Ovary (tissue), 3 donors: ENCODE measurements at regions not wholly inside any gene's neighbourhood (a gene's known extent, or its start where the extent isn't known, plus 50 kb on each side); places are given as distances from the start of the nearest gene placed in this dataset.

Experiments used
- EP300 ChIP-seq: sonication (generic); formaldehyde crosslinking; IDR thresholded peaks from one replicate; pipeline ENCODE4 v1.6.1; 2017; ENCODE audit warnings: antibody characterized with exemption
- POLR2A ChIP-seq: fragments of 450-650 bp; IDR thresholded peaks from one replicate; pipeline ENCODE4 v1.6.1; 2017; ENCODE audit warnings: antibody characterized with exemption, mild to moderate bottlenecking, moderate library complexity
- TF ChIP-seq, protein P1 (sequence below), 3 donors: fragments of 450-650 bp in 2 of 3; fragments of 200-600 bp in 1 of 3; IDR thresholded peaks; one replicate each; pipeline versions ENCODE4 v1.5.1 to v1.8.0; 2016 to 2022; ENCODE audit warnings: antibody characterized with exemption in 3 of 3, mild to moderate bottlenecking in 1 of 3
- donor health status: DM: no; HTN: no; CAD: no.

DNA sequence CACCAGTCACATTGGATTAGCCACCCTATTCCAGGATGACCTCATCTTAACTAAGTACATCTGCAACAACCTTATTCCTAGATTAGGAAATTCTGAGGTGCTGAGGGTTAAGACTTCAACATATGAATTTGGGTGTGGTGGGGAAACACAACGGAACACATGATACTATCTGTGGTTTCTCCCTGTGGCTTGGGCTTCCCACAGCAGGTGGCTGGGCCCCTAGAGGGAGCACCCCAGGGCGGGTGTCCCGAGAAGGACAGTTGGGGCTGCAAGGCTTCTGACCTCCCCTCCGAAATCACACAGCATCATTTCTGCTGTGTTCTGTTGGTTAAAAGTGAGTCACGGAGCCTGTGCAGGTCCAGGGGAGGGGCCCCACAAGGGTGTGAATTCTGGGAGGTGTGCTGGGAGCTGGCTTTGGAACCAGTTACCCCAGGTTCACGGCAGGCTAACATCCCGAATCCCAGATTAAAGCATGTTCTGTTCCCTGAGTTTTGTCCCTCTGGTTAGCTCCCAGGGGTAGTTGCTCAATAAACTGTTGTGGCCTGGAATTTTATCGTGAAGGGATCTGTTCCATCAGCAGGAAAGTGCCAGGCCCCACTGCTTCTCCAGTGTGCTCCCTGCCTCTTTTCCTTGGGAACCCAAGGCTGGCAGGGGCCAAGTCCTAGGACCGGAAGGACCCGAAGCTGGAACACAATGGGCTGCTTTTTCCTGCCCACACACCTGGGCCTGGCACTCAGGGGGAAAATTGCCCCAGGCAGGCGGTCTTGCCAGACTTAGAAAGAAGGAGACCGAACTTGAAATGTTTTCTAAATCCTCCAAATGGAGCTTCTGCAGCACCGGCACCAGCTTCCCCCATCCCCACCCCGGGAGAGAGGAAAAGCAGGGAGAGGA is 154.0 kb upstream of the WNT4 start:
- TF ChIP-seq, protein P1, sequence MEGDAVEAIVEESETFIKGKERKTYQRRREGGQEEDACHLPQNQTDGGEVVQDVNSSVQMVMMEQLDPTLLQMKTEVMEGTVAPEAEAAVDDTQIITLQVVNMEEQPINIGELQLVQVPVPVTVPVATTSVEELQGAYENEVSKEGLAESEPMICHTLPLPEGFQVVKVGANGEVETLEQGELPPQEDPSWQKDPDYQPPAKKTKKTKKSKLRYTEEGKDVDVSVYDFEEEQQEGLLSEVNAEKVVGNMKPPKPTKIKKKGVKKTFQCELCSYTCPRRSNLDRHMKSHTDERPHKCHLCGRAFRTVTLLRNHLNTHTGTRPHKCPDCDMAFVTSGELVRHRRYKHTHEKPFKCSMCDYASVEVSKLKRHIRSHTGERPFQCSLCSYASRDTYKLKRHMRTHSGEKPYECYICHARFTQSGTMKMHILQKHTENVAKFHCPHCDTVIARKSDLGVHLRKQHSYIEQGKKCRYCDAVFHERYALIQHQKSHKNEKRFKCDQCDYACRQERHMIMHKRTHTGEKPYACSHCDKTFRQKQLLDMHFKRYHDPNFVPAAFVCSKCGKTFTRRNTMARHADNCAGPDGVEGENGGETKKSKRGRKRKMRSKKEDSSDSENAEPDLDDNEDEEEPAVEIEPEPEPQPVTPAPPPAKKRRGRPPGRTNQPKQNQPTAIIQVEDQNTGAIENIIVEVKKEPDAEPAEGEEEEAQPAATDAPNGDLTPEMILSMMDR (IDR thresholded peaks at IDR 0.05): no peak
- no peak for TF ChIP-seq POLR2A
- TF ChIP-seq EP300: no peak
